Stimulated activated memory B cell treated with anti-CD40 and anti-IgM and Interleukin-4, amounts not matched to agents 10 μg/mL and 1 μg/mL and 100 μg/mL, for 72 hours (primary cell): ENCODE measurements at regions not wholly inside any gene's neighbourhood (a gene's known extent, or its start where the extent isn't known, plus 50 kb on each side); places are given as distances from the start of the nearest gene placed in this dataset.

Source experiments
- ATAC-seq: fragments of 150-1000 bp; cut with Tn5 transposase; 2 replicates; pipeline ENCODE4 v1.10.0; 2021
- H3K27ac Mint-ChIP-seq: one replicate; pipeline ENCODE4 v1.8.0; 2022; ENCODE audit warnings: mild to moderate bottlenecking, mixed read lengths
- H3K27me3 Mint-ChIP-seq: one replicate; pipeline ENCODE4 v1.8.0; 2022; ENCODE audit warnings: mixed read lengths
- H3K36me3 Mint-ChIP-seq: one replicate; pipeline ENCODE4 v1.8.0; 2022; ENCODE audit warnings: mixed read lengths
- H3K4me1 Mint-ChIP-seq: one replicate; pipeline ENCODE4 v1.8.0; 2022; ENCODE audit warnings: mixed read lengths
- H3K4me3 Mint-ChIP-seq: one replicate; pipeline ENCODE4 v1.8.0; 2022; ENCODE audit warnings: mild to moderate bottlenecking, moderate library complexity, mixed read lengths
- H3K9me3 Mint-ChIP-seq: one replicate; pipeline ENCODE4 v1.8.0; 2022; ENCODE audit warnings: mixed read lengths

DNA sequence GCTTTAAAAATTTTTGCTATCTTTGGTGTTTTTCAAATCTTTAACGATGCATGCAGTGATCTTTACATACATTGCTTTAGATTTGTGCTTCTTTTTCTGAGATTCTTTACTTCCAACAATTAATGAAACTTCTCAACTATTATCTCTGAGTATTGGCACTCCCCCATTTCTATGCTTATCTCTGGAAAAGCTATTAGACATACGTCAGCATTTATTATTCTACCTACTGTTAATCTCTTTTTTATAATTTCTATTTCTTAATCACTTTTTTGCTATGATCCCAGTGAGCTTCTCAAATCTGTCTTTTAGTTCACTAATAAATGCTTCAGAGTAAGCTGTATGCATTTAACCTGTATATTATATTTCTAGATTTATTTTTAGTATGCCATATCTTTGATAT, 264.2 kb upstream of the TFAP2D start:
- Mint-ChIP-seq H3K27me3 (no peaks in the 10 kb centered on the region), H3K4me1 (no peaks in the 10 kb centered on the region), H3K36me3 (no peaks in the 10 kb centered on the region), H3K27ac (no peak overlapping the region), H3K9me3 (peaks cover 7% of the 10 kb centered on the region), H3K4me3 (no peak overlapping the region)
- no peak for ATAC-seq

DNA sequence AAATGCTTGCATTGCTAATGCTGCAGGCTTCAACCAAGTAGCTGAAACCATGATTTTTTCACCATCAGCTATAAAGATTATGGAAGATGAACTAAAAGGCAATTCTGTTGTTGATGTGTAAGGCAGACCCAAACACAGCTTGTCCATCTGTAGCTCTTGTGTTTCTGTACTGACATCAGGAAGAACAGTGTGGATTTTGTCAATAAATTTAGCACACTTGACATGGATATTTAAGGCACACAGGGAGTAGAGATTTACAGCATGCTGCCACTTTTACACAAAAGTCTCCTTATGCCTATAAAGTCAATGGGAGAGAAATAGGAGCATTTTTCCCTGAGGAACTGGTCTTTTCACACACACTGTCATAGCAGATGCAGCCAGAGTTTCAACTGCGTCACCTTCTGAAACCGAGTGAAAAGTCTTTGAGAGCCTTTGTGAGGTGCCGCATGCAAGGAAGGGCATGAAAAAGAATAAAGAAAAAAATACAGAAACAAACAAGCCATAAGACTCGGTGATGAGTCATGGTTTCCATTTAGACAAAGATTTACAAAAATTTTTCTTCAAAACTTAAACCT, 261.4 kb upstream of the TFAP2D start:
- Mint-ChIP-seq H3K9me3 (peaks cover 5% of the 10 kb centered on the region), H3K27me3 (no peaks in the 10 kb centered on the region), H3K4me3 (no peak overlapping the region), H3K36me3 (no peaks in the 10 kb centered on the region), H3K27ac (no peak overlapping the region), H3K4me1 (no peaks in the 10 kb centered on the region)
- no peak for ATAC-seq

GRCh38 chr6:50455029-50455428, 258.3 kb upstream of the TFAP2D start:
- ATAC-seq: no peak
- H3K4me3 Mint-ChIP-seq: no peak overlapping the region
- no peaks in the 10 kb centered on the region for H3K27me3 Mint-ChIP-seq
- H3K9me3 Mint-ChIP-seq: peaks cover 5% of the 10 kb centered on the region
- H3K36me3 Mint-ChIP-seq: no peaks in the 10 kb centered on the region
- H3K27ac Mint-ChIP-seq: no peak overlapping the region
- H3K4me1 Mint-ChIP-seq: no peaks in the 10 kb centered on the region

DNA sequence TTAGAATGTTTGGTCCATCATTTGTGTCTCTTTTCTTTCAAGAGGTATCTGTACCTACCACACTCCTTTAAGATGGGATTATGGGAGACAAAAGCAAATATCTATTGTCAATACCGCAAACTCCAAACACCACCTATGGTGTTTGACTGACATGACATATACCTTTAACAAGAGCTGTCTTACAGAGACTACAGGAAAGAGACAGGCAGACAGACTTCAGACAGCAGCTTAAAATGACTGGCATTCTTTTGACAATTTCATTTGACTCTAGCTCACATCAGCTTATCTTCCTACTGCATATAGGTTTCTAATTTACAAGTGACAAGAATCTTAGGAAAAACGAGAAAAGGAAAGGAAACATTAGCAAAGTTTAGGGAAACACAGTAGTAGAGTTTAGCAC, 256.0 kb upstream of the TFAP2D start:
- no peaks in the 10 kb centered on the region for H3K27me3 Mint-ChIP-seq
- no peaks in the 10 kb centered on the region for H3K36me3 Mint-ChIP-seq
- H3K4me3 Mint-ChIP-seq: no peak overlapping the region
- peaks cover 5% of the 10 kb centered on the region for H3K9me3 Mint-ChIP-seq
- ATAC-seq: no peak
- no peak overlapping the region for H3K27ac Mint-ChIP-seq
- H3K4me1 Mint-ChIP-seq: no peaks in the 10 kb centered on the region

DNA sequence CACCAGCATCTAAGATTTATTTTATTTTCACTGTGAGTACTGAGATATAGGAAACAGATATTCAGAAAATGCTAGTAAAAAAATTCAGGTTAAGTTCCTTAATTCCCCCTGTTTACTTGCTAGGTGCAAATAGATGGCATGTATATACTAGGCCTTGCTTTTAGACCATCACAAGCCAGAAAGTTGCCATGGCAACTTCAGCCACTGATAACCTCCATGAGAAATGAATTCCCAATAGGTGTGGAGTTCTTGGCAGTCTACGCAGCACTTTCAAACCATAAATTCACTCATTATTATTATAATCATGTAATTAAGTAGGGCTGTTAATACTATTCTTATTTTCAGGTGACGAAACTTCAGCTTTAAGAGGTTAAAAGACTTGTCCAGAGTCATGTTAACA, 251.6 kb upstream of the TFAP2D start:
- Mint-ChIP-seq H3K27me3 (no peaks in the 10 kb centered on the region), H3K4me3 (no peak overlapping the region), H3K36me3 (no peaks in the 10 kb centered on the region), H3K9me3 (no peaks in the 10 kb centered on the region), H3K27ac (no peak overlapping the region), H3K4me1 (no peaks in the 10 kb centered on the region)
- ATAC-seq: no peak

GRCh38 chr6:50463931-50464330, 249.4 kb upstream of the TFAP2D start:
- no peak for ATAC-seq
- Mint-ChIP-seq H3K27ac (no peak overlapping the region), H3K27me3 (no peaks in the 10 kb centered on the region), H3K9me3 (no peaks in the 10 kb centered on the region), H3K36me3 (no peaks in the 10 kb centered on the region), H3K4me1 (no peaks in the 10 kb centered on the region), H3K4me3 (no peak overlapping the region)

DNA sequence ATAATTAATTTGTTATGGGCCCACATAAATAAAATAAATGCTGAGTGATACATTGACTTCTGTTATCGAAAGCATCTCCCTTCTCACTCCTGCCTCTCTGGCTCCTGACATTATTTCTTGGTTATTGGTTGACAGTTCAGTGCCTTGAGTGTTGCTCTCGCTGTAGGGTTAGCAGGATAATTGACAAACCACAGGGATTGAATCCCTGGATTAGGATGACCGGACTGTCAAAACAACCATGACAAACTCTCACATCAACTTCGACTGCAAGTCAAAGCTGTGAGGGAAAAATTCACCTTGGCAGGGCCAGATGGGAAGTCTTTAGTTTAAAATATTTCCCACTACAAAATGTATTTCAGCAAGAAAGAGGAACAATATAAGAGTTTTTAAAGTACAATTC, 245.4 kb upstream of the TFAP2D start:
- no peak for ATAC-seq
- no peaks in the 10 kb centered on the region for H3K27me3 Mint-ChIP-seq
- H3K9me3 Mint-ChIP-seq: no peaks in the 10 kb centered on the region
- no peaks in the 10 kb centered on the region for H3K36me3 Mint-ChIP-seq
- H3K27ac Mint-ChIP-seq: no peak overlapping the region
- H3K4me1 Mint-ChIP-seq: no peaks in the 10 kb centered on the region
- no peak overlapping the region for H3K4me3 Mint-ChIP-seq

DNA sequence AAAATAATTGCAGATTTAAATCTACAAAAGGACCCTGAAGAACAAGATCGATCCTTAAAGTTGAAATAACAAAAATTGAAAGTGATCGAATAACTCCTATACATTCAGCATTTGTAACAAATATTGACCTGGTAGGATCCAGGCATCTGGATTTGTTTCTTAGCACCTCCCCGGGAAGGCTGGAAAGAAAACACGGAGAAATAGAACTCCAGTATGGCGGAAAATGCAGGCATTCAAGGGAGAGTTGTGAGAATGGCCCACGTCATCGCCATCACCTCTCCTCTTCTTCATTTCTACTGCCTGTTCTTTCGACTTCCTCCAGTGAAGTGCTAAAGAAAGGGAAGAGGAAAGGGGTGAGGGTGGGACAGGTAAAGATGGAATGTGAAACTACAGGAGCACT, 242.3 kb upstream of the TFAP2D start:
- Mint-ChIP-seq H3K9me3 (peaks cover 3% of the 10 kb centered on the region), H3K4me1 (no peaks in the 10 kb centered on the region), H3K36me3 (no peaks in the 10 kb centered on the region), H3K4me3 (no peak overlapping the region), H3K27me3 (no peaks in the 10 kb centered on the region), H3K27ac (no peak overlapping the region)
- no peak for ATAC-seq

GRCh38 chr6:50510361-50510760, 203.0 kb upstream of the TFAP2D start:
- Mint-ChIP-seq H3K27me3 (no peaks in the 10 kb centered on the region), H3K4me1 (no peaks in the 10 kb centered on the region), H3K27ac (no peak overlapping the region), H3K4me3 (no peak overlapping the region), H3K9me3 (no peaks in the 10 kb centered on the region), H3K36me3 (no peaks in the 10 kb centered on the region)
- no peak for ATAC-seq

DNA sequence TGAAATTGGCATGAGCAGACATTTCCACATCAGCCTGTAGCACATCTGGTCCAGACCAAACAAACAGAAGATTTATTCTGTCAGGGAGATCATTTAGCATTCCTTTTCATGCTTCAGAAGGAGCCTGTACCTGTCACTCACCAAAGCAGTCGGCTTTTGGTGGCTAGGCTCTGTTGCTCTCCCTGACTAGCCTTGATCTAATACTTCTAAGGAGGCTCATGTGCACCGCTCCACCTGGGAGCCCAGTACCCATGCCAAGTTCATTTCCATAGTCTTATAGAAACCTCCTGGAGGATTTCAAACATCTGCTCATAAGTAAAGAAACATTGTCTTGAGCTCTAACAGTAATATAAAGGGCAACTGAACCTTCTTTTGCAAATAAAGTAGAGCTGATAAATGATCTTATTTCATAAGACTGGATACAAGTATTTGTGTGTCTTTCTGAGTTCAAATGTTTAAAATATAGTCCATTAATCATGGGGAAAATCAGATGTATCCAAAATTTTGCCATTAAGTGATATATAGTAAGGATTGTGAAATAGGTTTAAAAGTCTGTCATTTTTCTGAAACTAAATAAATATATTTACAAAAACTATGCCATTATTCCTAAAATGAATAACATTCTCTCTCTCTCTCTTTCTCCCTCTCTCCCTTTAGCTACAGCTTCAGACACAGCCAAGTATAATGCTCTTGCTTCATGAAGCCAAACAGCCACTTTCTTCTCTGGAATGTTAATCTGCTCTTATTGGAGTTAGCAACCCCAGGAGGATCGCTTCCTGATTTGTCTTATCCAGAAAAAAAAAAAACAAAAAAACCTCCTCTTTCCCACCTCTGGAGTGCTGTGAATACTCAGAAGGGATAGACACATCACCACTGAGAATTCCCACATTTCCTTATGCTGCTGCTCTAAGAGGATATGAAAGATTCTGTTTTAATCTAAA, 192.7 kb upstream of the TFAP2D start:
- H3K4me3 Mint-ChIP-seq: no peak overlapping the region
- H3K9me3 Mint-ChIP-seq: no peaks in the 10 kb centered on the region
- H3K4me1 Mint-ChIP-seq: no peaks in the 10 kb centered on the region
- ATAC-seq: no peak
- H3K27me3 Mint-ChIP-seq: no peaks in the 10 kb centered on the region
- no peaks in the 10 kb centered on the region for H3K36me3 Mint-ChIP-seq
- H3K27ac Mint-ChIP-seq: no peak overlapping the region

GRCh38 chr6:50524341-50524740, 189.0 kb upstream of the TFAP2D start:
- Mint-ChIP-seq H3K36me3 (no peaks in the 10 kb centered on the region), H3K4me1 (no peaks in the 10 kb centered on the region), H3K9me3 (peaks cover 6% of the 10 kb centered on the region), H3K4me3 (no peak overlapping the region), H3K27ac (no peak overlapping the region), H3K27me3 (no peaks in the 10 kb centered on the region)
- ATAC-seq: no peak

DNA sequence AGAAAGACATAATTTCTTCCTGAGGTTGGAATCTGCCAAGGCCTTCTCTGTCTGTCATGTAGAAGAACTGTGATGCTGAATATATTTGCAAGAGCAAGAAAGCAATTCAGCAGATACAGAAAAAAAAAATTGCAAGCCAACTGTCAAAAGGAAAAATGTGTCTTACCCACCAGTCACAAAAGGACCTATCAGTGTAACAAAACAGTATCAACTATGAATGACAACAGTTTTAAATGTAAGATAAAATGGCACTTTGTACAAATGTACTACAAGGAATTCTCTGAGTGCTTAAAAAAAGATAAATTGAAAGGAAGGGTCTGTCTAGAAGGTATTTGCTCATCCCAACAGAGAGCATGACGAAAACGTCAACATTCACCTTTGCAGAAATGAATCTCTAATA, 185.3 kb upstream of the TFAP2D start:
- H3K36me3 Mint-ChIP-seq: no peaks in the 10 kb centered on the region
- ATAC-seq: no peak

GRCh38 chr6:50539447-50539846, 173.9 kb upstream of the TFAP2D start:
- Mint-ChIP-seq H3K4me3 (no peak overlapping the region), H3K27ac (no peak overlapping the region), H3K4me1 (no peaks in the 10 kb centered on the region), H3K27me3 (no peaks in the 10 kb centered on the region), H3K36me3 (no peaks in the 10 kb centered on the region), H3K9me3 (peaks cover 6% of the 10 kb centered on the region)
- ATAC-seq: no peak

More for the DNA sequence above, 185.3 kb upstream of the TFAP2D start:
- H3K27ac Mint-ChIP-seq: no peak overlapping the region
- H3K4me1 Mint-ChIP-seq: no peaks in the 10 kb centered on the region
- H3K4me3 Mint-ChIP-seq: no peak overlapping the region
- H3K27me3 Mint-ChIP-seq: no peaks in the 10 kb centered on the region
- H3K9me3 Mint-ChIP-seq: peaks cover 9% of the 10 kb centered on the region

- no peak for ATAC-seq
- H3K27ac Mint-ChIP-seq: no peak overlapping the region
- H3K4me1 Mint-ChIP-seq: no peaks in the 10 kb centered on the region
- H3K36me3 Mint-ChIP-seq: no peaks in the 10 kb centered on the region
- no peaks in the 10 kb centered on the region for H3K27me3 Mint-ChIP-seq
- no peak overlapping the region for H3K4me3 Mint-ChIP-seq
- H3K9me3 Mint-ChIP-seq: peaks cover 9% of the 10 kb centered on the region
Observed at GRCh38 chr6:50541941-50542340, 171.4 kb upstream of the TFAP2D start.

DNA sequence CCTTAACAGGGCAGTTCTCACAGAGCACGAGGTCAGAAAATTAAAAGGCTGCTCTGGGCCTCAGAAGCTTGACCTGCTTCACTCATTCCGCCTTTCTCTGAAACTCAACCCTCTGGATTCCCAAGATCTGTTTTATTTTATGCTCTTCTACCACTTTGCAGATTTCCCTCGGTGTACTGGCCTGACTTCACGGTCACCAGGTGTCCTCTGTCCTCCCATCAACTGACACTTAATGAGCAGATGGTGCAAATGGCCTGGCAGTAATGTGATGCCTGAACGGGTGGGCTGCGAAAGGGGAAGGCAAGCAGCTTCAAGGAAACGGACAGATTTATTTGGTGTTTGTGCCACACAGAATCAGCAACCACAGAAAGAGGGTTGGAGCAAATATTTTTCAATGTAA, 169.7 kb upstream of the TFAP2D start:
- H3K36me3 Mint-ChIP-seq: no peaks in the 10 kb centered on the region
- no peaks in the 10 kb centered on the region for H3K4me1 Mint-ChIP-seq
- no peak overlapping the region for H3K4me3 Mint-ChIP-seq
- H3K9me3 Mint-ChIP-seq: peaks cover 6% of the 10 kb centered on the region
- H3K27me3 Mint-ChIP-seq: no peaks in the 10 kb centered on the region
- no peak for ATAC-seq
- no peak overlapping the region for H3K27ac Mint-ChIP-seq

- H3K36me3 Mint-ChIP-seq: no peaks in the 10 kb centered on the region
- no peak overlapping the region for H3K27ac Mint-ChIP-seq
- peaks cover 5% of the 10 kb centered on the region for H3K9me3 Mint-ChIP-seq
- H3K4me1 Mint-ChIP-seq: no peaks in the 10 kb centered on the region
- no peaks in the 10 kb centered on the region for H3K27me3 Mint-ChIP-seq
- ATAC-seq: no peak
- no peak overlapping the region for H3K4me3 Mint-ChIP-seq
Observed at GRCh38 chr6:50549026-50549425, 164.3 kb upstream of the TFAP2D start.
